Thyroid gland (tissue), 4 donors: ENCODE measurements at regions not wholly inside any gene's neighbourhood (a gene's known extent, or its start where the extent isn't known, plus 50 kb on each side); places are given as distances from the start of the nearest gene placed in this dataset.

Source experiments
- CTCF ChIP-seq, 6 experiments: fragments of 200-600 bp in 3 of 6; fragments of 450-650 bp in 3 of 6; sonication (generic) in 3 of 6; IDR thresholded peaks; one replicate each; pipeline ENCODE4 v1.5.1; 2016 to 2019; ENCODE audit warnings: antibody characterized with exemption in 6 of 6, mild to moderate bottlenecking in 2 of 6, inconsistent platforms in 1 of 6, moderate library complexity in 1 of 6
- POLR2A ChIP-seq, 2 donors: fragments of 450-650 bp; IDR thresholded peaks; one replicate each; pipeline ENCODE4 v1.6.1; 2017; ENCODE audit warnings: antibody characterized with exemption in 2 of 2, mild to moderate bottlenecking in 2 of 2, moderate library complexity in 1 of 2

- TF ChIP-seq POLR2A (IDR thresholded peaks at IDR 0.05) = no peak
- no peak for TF ChIP-seq CTCF (IDR thresholded peaks at IDR 0.05)
These were observed 438.6 kb upstream of the PFKP start for GRCh38 chr10:2628705-2629104.
